Glutamatergic neuron (in vitro differentiated cells): ENCODE measurements at regions not wholly inside any gene's neighbourhood (a gene's known extent, or its start where the extent isn't known, plus 50 kb on each side); places are given as distances from the start of the nearest gene placed in this dataset.
"Not testable (repeated sequence)": the region's sequence is repeated elsewhere in the genome, so short reads cannot be mapped to it uniquely, and the experiment has no call there.

Source experiments
- DNase-seq: peaks from one replicate; pipeline ENCODE4 v3.0.0; 2022
- H3K27ac Mint-ChIP-seq: one replicate; pipeline ENCODE4 v1.8.0; 2020; ENCODE audit warnings: mild to moderate bottlenecking, mixed read lengths, inconsistent platforms; ENCODE audit not compliant: unreplicated experiment
- H3K27me3 Mint-ChIP-seq: one replicate; pipeline ENCODE4 v1.8.0; 2020; ENCODE audit warnings: mild to moderate bottlenecking, moderate library complexity, mixed read lengths, inconsistent platforms; ENCODE audit not compliant: unreplicated experiment
- H3K36me3 Mint-ChIP-seq: one replicate; pipeline ENCODE4 v1.8.0; 2020; ENCODE audit warnings: mild to moderate bottlenecking, mixed read lengths, inconsistent platforms; ENCODE audit not compliant: unreplicated experiment
- H3K4me1 Mint-ChIP-seq: one replicate; pipeline ENCODE4 v1.8.0; 2020; ENCODE audit warnings: mild to moderate bottlenecking, low read depth, mixed read lengths, inconsistent platforms; ENCODE audit not compliant: unreplicated experiment
- H3K4me3 Mint-ChIP-seq: one replicate; pipeline ENCODE4 v1.8.0; 2020; ENCODE audit warnings: mild to moderate bottlenecking, mixed read lengths, inconsistent platforms; ENCODE audit not compliant: unreplicated experiment
- H3K9me3 Mint-ChIP-seq: one replicate; pipeline ENCODE4 v1.8.0; 2020; ENCODE audit warnings: mild to moderate bottlenecking, moderate library complexity, mixed read lengths, inconsistent platforms; ENCODE audit not compliant: unreplicated experiment

DNA sequence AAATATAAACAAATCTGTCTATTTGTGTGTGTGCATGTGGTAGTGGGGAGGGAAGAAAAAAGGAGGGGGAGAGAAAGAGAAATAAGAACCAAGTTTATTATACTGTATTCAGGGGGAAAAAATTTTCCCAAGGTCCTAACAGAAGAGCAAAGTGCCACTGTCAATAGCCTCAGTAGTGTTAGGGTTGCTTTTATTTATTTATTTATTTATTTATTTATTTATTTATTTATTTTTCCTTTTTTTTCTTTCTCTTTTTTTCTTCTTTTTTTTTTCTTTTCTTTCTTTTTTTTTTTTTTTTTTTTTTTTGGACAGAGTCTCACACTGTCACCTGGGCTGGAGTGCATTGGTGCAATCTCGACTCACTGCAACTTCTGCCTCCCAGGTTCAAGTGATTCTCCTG, 352.7 kb downstream of the OR4F29 start:
- not testable (repeated sequence) for H3K4me3 Mint-ChIP-seq, H3K36me3 Mint-ChIP-seq, H3K27me3 Mint-ChIP-seq, H3K27ac Mint-ChIP-seq, DNase-seq, H3K4me1 Mint-ChIP-seq, H3K9me3 Mint-ChIP-seq

DNA sequence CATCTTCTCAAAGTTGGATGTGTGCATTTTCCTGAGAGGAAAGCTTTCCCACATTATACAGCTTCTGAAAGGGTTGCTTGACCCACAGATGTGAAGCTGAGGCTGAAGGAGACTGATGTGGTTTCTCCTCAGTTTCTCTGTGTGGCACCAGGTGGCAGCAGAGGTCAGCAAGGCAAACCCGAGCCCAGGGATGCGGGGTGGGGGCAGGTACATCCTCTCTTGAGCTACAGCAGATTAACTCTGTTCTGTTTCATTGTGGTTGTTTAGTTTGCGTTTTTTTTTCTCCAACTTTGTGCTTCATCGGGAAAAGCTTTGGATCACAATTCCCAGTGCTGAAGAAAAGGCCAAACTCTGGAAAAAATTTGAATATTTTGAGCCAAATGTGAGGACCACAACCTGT, 360.2 kb downstream of the OR4F29 start:
- H3K4me1 Mint-ChIP-seq, DNase-seq, H3K4me3 Mint-ChIP-seq, H3K9me3 Mint-ChIP-seq, H3K27ac Mint-ChIP-seq, H3K27me3 Mint-ChIP-seq, H3K36me3 Mint-ChIP-seq: not testable (repeated sequence)

DNA sequence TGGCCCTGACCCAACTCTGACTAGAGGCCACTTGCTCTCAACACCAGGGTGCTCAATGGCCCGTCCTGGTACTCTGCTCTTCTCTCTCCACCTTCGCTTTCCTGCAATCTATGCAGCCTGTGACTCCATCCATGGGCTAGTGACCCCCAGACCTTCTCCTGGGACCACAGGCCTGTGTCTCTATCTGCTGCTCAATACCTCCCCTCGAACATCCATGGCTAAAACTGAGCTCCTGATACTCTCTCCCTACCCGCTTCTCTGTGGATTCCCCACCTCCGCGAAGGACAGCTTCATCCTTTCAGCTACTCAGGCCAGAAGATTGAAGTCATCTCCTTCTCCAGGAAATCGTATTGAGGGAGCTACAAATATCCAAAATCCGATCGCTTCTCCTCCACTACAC, 363.4 kb downstream of the OR4F29 start:
- not testable (repeated sequence) for H3K27me3 Mint-ChIP-seq, H3K27ac Mint-ChIP-seq, H3K4me3 Mint-ChIP-seq, H3K36me3 Mint-ChIP-seq, H3K4me1 Mint-ChIP-seq, H3K9me3 Mint-ChIP-seq, DNase-seq

DNA sequence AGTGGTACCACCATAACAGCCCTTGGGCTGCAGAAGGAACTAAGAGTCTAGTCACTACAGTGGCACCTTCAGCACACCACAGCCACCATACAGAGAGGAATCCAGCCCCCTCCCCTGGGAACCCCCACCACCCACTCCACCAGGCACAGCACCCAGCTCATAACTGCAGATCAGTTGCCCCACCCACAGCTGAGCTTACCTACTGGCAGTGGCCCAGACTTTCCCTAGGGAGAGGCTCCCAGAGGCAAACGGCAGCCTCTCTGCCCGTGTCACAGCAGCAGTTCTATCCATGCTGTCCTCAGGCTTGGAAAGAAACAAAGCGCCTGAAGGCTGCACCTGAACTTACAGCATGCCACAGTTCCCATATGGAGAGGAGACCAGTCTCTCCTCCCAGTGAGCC, 372.3 kb downstream of the OR4F29 start:
- H3K27me3 Mint-ChIP-seq, H3K27ac Mint-ChIP-seq, H3K4me1 Mint-ChIP-seq, DNase-seq, H3K4me3 Mint-ChIP-seq, H3K36me3 Mint-ChIP-seq, H3K9me3 Mint-ChIP-seq: not testable (repeated sequence)

DNA sequence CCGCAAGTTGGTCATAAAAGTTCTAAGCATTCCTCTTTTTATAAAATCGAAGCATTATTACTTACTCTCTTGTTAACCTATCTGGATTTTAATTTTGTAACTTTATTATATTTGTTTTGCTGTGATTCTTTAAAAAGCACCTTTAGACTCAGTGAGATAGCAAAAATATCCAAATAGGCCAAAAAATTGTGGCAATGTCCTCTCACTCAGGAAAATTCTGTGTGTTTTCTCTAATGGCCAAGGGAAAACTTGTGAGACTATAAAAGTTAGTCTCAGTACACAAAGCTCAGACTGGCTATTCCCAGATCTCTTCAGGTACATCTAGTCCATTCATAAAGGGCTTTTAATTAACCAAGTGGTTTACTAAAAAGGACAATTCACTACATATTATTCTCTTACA, 386.4 kb downstream of the OR4F29 start, which contains the start of gene OR4F5:
Gene OR4F5, plus strand, starts transcription at position 301 of the 400 bp plus-strand sequence.
- not testable (repeated sequence) for H3K4me1 Mint-ChIP-seq, DNase-seq, H3K9me3 Mint-ChIP-seq, H3K27me3 Mint-ChIP-seq, H3K27ac Mint-ChIP-seq, H3K36me3 Mint-ChIP-seq, H3K4me3 Mint-ChIP-seq

DNA sequence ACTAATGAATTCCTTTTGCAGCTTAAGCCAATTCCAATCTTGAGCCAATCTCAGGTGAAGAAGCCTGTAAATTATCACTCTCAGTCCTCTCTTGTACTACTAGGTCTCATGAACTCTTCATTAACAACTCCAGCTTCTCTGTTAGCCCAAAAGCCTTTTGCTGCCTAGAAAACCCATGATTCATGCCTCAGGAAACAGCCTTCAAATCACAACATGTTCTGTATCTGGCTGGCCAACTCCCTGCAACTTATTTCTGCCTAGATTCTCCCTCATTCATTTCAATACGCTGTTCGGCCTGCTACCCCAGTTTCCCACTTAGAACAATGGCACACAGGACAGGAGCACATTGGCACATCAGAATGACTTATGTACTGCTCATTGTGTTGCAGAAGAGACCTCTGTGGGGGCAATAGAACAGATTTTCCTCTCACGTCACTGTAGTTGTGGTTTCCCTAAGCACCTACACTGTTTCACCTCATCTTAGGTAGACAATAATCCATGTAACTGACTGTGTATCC, 395.4 kb downstream of the OR4F29 start:
- H3K36me3 Mint-ChIP-seq, DNase-seq, H3K27me3 Mint-ChIP-seq, H3K4me1 Mint-ChIP-seq, H3K9me3 Mint-ChIP-seq, H3K27ac Mint-ChIP-seq, H3K4me3 Mint-ChIP-seq: not testable (repeated sequence)

DNA sequence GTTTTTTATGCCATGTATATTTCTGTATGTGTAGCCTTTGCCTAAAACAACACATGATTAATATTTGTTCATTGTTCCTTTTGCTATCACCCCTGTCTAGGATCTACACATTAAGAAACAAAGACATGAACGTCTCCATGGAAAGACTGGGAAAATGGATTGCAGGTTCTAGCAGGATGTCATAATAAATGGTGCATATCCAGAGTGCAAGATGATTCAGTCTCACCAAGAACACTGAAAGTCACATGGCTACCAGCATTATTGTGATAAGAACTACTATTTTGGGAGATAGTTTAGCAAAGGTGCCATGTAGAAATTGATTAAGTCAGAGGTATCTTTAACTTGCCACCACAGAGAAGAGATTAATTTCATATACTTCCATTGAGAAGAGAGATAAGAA, 398.3 kb downstream of the OR4F29 start:
- H3K27ac Mint-ChIP-seq, H3K4me1 Mint-ChIP-seq, H3K27me3 Mint-ChIP-seq, H3K4me3 Mint-ChIP-seq, H3K36me3 Mint-ChIP-seq, H3K9me3 Mint-ChIP-seq, DNase-seq: not testable (repeated sequence)

DNA sequence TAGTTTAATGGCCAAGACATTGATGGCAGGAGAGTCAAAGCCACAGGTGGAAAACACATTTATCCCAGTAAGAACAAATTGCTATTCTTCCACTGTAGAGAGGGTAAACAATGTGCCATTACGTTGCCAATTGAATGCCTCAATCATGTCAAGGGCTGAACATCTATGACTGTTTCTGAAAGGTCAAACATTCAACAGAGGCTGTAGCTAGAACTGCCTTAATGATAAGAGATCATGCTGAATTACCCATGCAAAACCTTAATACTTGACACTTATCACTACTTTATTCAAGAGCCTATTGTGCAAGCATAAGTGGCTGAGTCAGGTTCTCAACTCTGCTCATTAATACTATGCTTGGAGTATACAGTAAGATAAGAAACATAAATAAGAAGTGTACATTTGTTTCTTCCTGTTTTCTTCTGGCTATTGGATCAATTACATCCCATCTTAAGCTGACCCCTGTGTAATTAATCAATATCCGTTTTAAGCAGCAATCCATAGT, 409.5 kb downstream of the OR4F29 start:
- not testable (repeated sequence) for H3K4me3 Mint-ChIP-seq, H3K4me1 Mint-ChIP-seq, H3K27ac Mint-ChIP-seq, H3K36me3 Mint-ChIP-seq, H3K27me3 Mint-ChIP-seq, DNase-seq, H3K9me3 Mint-ChIP-seq

DNA sequence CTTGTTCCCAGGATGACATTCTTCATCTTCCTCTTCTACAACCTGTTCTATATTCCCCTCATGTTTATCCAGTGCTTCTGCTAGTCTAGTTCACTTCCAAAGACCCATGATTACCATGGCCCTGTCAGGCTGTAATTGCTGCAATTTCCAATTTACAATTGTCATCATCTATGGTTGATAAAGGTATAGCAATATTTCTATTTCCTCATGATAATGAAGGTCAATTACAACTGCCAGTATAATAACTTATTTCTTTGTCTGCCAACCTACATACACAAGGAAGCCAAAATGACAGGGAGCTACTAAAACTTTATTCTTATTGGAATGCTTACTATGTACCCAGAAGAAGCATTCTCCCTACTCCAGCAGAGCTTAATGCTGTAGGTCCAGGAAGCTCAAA, 410.3 kb downstream of the OR4F29 start:
- H3K27me3 Mint-ChIP-seq, DNase-seq, H3K36me3 Mint-ChIP-seq, H3K9me3 Mint-ChIP-seq, H3K4me1 Mint-ChIP-seq, H3K27ac Mint-ChIP-seq, H3K4me3 Mint-ChIP-seq: not testable (repeated sequence)

DNA sequence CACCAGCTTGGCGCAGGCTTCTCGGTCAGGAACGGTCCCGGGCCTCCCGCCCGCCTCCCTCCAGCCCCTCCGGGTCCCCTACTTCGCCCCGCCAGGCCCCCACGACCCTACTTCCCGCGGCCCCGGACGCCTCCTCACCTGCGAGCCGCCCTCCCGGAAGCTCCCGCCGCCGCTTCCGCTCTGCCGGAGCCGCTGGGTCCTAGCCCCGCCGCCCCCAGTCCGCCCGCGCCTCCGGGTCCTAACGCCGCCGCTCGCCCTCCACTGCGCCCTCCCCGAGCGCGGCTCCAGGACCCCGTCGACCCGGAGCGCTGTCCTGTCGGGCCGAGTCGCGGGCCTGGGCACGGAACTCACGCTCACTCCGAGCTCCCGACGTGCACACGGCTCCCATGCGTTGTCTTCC, 422.3 kb downstream of the OR4F29 start:
- not testable (repeated sequence) for DNase-seq, H3K4me3 Mint-ChIP-seq, H3K27ac Mint-ChIP-seq, H3K36me3 Mint-ChIP-seq, H3K9me3 Mint-ChIP-seq, H3K4me1 Mint-ChIP-seq, H3K27me3 Mint-ChIP-seq

DNA sequence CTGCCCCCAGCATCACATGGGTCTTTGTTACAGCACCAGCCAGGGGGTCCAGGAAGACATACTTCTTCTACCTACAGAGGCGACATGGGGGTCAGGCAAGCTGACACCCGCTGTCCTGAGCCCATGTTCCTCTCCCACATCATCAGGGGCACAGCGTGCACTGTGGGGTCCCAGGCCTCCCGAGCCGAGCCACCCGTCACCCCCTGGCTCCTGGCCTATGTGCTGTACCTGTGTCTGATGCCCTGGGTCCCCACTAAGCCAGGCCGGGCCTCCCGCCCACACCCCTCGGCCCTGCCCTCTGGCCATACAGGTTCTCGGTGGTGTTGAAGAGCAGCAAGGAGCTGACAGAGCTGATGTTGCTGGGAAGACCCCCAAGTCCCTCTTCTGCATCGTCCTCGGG, 434.2 kb downstream of the OR4F29 start:
- not testable (repeated sequence) for H3K4me1 Mint-ChIP-seq

DNA sequence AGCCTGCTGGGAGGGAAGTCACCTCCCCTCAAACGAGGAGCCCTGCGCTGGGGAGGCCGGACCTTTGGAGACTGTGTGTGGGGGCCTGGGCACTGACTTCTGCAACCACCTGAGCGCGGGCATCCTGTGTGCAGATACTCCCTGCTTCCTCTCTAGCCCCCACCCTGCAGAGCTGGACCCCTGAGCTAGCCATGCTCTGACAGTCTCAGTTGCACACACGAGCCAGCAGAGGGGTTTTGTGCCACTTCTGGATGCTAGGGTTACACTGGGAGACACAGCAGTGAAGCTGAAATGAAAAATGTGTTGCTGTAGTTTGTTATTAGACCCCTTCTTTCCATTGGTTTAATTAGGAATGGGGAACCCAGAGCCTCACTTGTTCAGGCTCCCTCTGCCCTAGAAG, 435.5 kb downstream of the OR4F29 start:
- H3K27ac Mint-ChIP-seq, H3K36me3 Mint-ChIP-seq, H3K27me3 Mint-ChIP-seq, H3K4me3 Mint-ChIP-seq, H3K9me3 Mint-ChIP-seq, H3K4me1 Mint-ChIP-seq: not testable (repeated sequence)
- peak; percentile 55 for DNase-seq

More for the DNA sequence above, 434.2 kb downstream of the OR4F29 start:
- DNase-seq: peak; percentile 22
- not testable (repeated sequence) for H3K27me3 Mint-ChIP-seq, H3K9me3 Mint-ChIP-seq, H3K27ac Mint-ChIP-seq, H3K4me3 Mint-ChIP-seq, H3K36me3 Mint-ChIP-seq
